Suprapubic skin (tissue), 4 donors: ENCODE measurements at regions not wholly inside any gene's neighbourhood (a gene's known extent, or its start where the extent isn't known, plus 50 kb on each side); places are given as distances from the start of the nearest gene placed in this dataset.

Source experiments
- DNase-seq, 2 donors: peaks; one replicate each; pipeline ENCODE4 v3.0.0-alpha.2; 2019; ENCODE audit warnings: low spot score in 2 of 2
- H3K27ac ChIP-seq: fragments of 200-600 bp; sonication (generic); one replicate; pipeline ENCODE4 v1.5.1; 2019
- H3K27me3 ChIP-seq: fragments of 200-600 bp; sonication (generic); one replicate; pipeline ENCODE4 v1.5.1; 2019
- H3K36me3 ChIP-seq: fragments of 200-600 bp; sonication (generic); one replicate; pipeline ENCODE4 v1.5.1; 2019
- H3K4me1 ChIP-seq: fragments of 200-600 bp; sonication (generic); one replicate; pipeline ENCODE4 v1.5.1; 2019
- H3K4me3 ChIP-seq: fragments of 200-600 bp; sonication (generic); one replicate; pipeline ENCODE4 v1.5.1; 2019; ENCODE audit warnings: mild to moderate bottlenecking
- H3K9me3 ChIP-seq: fragments of 200-600 bp; sonication (generic); one replicate; pipeline ENCODE4 v1.5.1; 2019
- CTCF ChIP-seq, 2 donors: fragments of 200-600 bp in 1 of 2; fragments of 450-650 bp in 1 of 2; sonication (generic) in 1 of 2; IDR thresholded peaks; one replicate each; pipeline ENCODE4 v1.5.1; 2016 to 2019; ENCODE audit warnings: antibody characterized with exemption in 2 of 2, mild to moderate bottlenecking in 1 of 2, moderate library complexity in 1 of 2
- EP300 ChIP-seq: sonication (generic); formaldehyde crosslinking; IDR thresholded peaks from one replicate; pipeline ENCODE4 v1.6.1; 2017; ENCODE audit warnings: antibody characterized with exemption
- POLR2A ChIP-seq, 2 donors: fragments of 450-650 bp; IDR thresholded peaks; one replicate each; pipeline ENCODE4 v1.6.1; 2017; ENCODE audit warnings: antibody characterized with exemption in 2 of 2, mild to moderate bottlenecking in 2 of 2, moderate library complexity in 2 of 2
- POLR2AphosphoS5 ChIP-seq, 3 donors: sonication (generic); formaldehyde crosslinking; IDR thresholded peaks; one replicate each; pipeline ENCODE4 v1.6.1; 2017; ENCODE audit warnings: antibody characterized with exemption in 3 of 3
- WGBS: methylation state at CpG from one replicate; pipeline ENCODE4 v1.1.5; 2018; 5-methylcytosine and 5-hydroxymethylcytosine counted together

GRCh38 chr4:159725571-159725970 is 622.7 kb downstream of the RAPGEF2 start:
- Histone ChIP-seq H3K27ac (no peak overlapping the region), H3K9me3 (no peaks in the 10 kb centered on the region), H3K4me3 (no peak overlapping the region), H3K27me3 (no peaks in the 10 kb centered on the region), H3K4me1 (no peaks in the 10 kb centered on the region), H3K36me3 (no peaks in the 10 kb centered on the region)
- 79% methylated on average over 1 of the region's 1 CpG for WGBS
- TF ChIP-seq EP300 (no peak), POLR2AphosphoS5 (IDR thresholded peaks at IDR 0.05) (no peak), CTCF (IDR thresholded peaks at IDR 0.05) (no peak), POLR2A (IDR thresholded peaks at IDR 0.05) (no peak)
- DNase-seq: no peak

- H3K9me3 ChIP-seq: no peaks in the 10 kb centered on the region
- no peaks in the 10 kb centered on the region for H3K27me3 ChIP-seq
- WGBS: 83% methylated on average over 6 of the region's 6 CpGs
- TF ChIP-seq POLR2AphosphoS5 (IDR thresholded peaks at IDR 0.05): no peak
- no peak for TF ChIP-seq EP300
- no peak for TF ChIP-seq CTCF (IDR thresholded peaks at IDR 0.05)
- TF ChIP-seq POLR2A (IDR thresholded peaks at IDR 0.05): no peak
- no peak overlapping the region for H3K27ac ChIP-seq
- no peak for DNase-seq
- no peaks in the 10 kb centered on the region for H3K4me1 ChIP-seq
- H3K4me3 ChIP-seq: no peak overlapping the region
- no peaks in the 10 kb centered on the region for H3K36me3 ChIP-seq
Observed at GRCh38 chr4:159735281-159736207, 632.7 kb downstream of the RAPGEF2 start.

- Histone ChIP-seq H3K27me3 (no peaks in the 10 kb centered on the region), H3K4me3 (no peak overlapping the region), H3K27ac (no peak overlapping the region), H3K9me3 (no peaks in the 10 kb centered on the region), H3K4me1 (no peaks in the 10 kb centered on the region), H3K36me3 (no peaks in the 10 kb centered on the region)
- WGBS: 86% methylated on average over 7 of the region's 7 CpGs
- no peak for DNase-seq
- TF ChIP-seq POLR2AphosphoS5 (IDR thresholded peaks at IDR 0.05): no peak
- no peak for TF ChIP-seq POLR2A (IDR thresholded peaks at IDR 0.05)
- TF ChIP-seq EP300: no peak
- TF ChIP-seq CTCF (IDR thresholded peaks at IDR 0.05): no peak
Observed at GRCh38 chr4:159736411-159736810, 633.5 kb downstream of the RAPGEF2 start.

- Histone ChIP-seq H3K27me3 (no peaks in the 10 kb centered on the region), H3K4me1 (no peaks in the 10 kb centered on the region), H3K36me3 (no peaks in the 10 kb centered on the region), H3K4me3 (no peak overlapping the region), H3K9me3 (peaks cover 4% of the 10 kb centered on the region), H3K27ac (no peak overlapping the region)
- no peak for DNase-seq
- whole genome bisulfite sequencing: 44% methylated on average over 2 of the region's 2 CpGs
- no peak for TF ChIP-seq CTCF (IDR thresholded peaks at IDR 0.05)
- no peak for TF ChIP-seq EP300
- TF ChIP-seq POLR2A (IDR thresholded peaks at IDR 0.05): no peak
- no peak for TF ChIP-seq POLR2AphosphoS5 (IDR thresholded peaks at IDR 0.05)
Observed at GRCh38 chr4:159743971-159744370, 641.1 kb downstream of the RAPGEF2 start.

GRCh38 chr4:159747983-159748382 is 645.1 kb downstream of the RAPGEF2 start:
- H3K4me3 ChIP-seq: no peak overlapping the region
- TF ChIP-seq POLR2A (IDR thresholded peaks at IDR 0.05) (no peak), CTCF (IDR thresholded peaks at IDR 0.05) (no peak), POLR2AphosphoS5 (IDR thresholded peaks at IDR 0.05) (no peak)
- WGBS: 61% methylated on average over 3 of the region's 3 CpGs
- peaks cover 4% of the 10 kb centered on the region for H3K9me3 ChIP-seq
- H3K4me1 ChIP-seq: no peaks in the 10 kb centered on the region
- H3K27me3 ChIP-seq: no peaks in the 10 kb centered on the region
- H3K27ac ChIP-seq: no peak overlapping the region
- DNase-seq: no peak
- H3K36me3 ChIP-seq: no peaks in the 10 kb centered on the region
